Stomach (tissue), 4 donors: ENCODE measurements at regions not wholly inside any gene's neighbourhood (a gene's known extent, or its start where the extent isn't known, plus 50 kb on each side); places are given as distances from the start of the nearest gene placed in this dataset.

Source experiments
- EP300 ChIP-seq: sonication (generic); formaldehyde crosslinking; IDR thresholded peaks from one replicate; pipeline ENCODE4 v1.6.1; 2017; ENCODE audit warnings: antibody characterized with exemption
- POLR2A ChIP-seq, 4 donors: fragments of 450-650 bp; IDR thresholded peaks; one replicate each; pipeline ENCODE4 v1.6.1; 2016; ENCODE audit warnings: antibody characterized with exemption in 4 of 4, control low read depth in 2 of 4, mild to moderate bottlenecking in 1 of 4, moderate library complexity in 1 of 4
- POLR2AphosphoS5 ChIP-seq, 3 donors: sonication (generic); formaldehyde crosslinking; IDR thresholded peaks; one replicate each; pipeline ENCODE4 v1.6.1; 2016; ENCODE audit warnings: antibody characterized with exemption in 3 of 3
- TF ChIP-seq, protein P1 (sequence below), 7 experiments: fragments of 450-650 bp in 4 of 7; fragments of 200-600 bp in 3 of 7; sonication (generic) in 3 of 7; IDR thresholded peaks; one replicate each; pipeline ENCODE4 v1.5.1; 2016 to 2019; ENCODE audit warnings: antibody characterized with exemption in 7 of 7, control low read depth in 2 of 7, mild to moderate bottlenecking in 1 of 7

DNA sequence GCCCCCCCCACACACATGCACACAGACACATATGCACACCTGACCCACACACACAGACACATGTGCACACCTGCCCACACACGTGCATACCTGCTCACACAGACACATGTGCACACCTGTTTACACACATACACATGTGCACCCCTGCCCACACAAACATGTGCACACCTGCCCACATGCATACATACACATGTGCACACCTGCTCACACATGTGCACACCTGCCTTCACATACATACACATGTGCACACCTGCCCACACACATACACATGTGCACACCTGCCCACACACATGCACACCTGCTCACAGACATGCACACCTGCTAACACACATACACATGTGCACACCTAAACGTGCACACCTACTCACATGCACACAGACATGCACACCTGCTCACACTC is 147.0 kb upstream of the FOXD4L5 start:
- TF ChIP-seq, protein P1, sequence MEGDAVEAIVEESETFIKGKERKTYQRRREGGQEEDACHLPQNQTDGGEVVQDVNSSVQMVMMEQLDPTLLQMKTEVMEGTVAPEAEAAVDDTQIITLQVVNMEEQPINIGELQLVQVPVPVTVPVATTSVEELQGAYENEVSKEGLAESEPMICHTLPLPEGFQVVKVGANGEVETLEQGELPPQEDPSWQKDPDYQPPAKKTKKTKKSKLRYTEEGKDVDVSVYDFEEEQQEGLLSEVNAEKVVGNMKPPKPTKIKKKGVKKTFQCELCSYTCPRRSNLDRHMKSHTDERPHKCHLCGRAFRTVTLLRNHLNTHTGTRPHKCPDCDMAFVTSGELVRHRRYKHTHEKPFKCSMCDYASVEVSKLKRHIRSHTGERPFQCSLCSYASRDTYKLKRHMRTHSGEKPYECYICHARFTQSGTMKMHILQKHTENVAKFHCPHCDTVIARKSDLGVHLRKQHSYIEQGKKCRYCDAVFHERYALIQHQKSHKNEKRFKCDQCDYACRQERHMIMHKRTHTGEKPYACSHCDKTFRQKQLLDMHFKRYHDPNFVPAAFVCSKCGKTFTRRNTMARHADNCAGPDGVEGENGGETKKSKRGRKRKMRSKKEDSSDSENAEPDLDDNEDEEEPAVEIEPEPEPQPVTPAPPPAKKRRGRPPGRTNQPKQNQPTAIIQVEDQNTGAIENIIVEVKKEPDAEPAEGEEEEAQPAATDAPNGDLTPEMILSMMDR (IDR thresholded peaks at IDR 0.05): no peak
- TF ChIP-seq POLR2A (IDR thresholded peaks at IDR 0.05): no peak
- no peak for TF ChIP-seq EP300
- no peak for TF ChIP-seq POLR2AphosphoS5 (IDR thresholded peaks at IDR 0.05)
